A673 (cell line): ENCODE measurements at regions not wholly inside any gene's neighbourhood (a gene's known extent, or its start where the extent isn't known, plus 50 kb on each side); places are given as distances from the start of the nearest gene placed in this dataset.

Source experiments
- BruUV-seq: library from RNA; stranded (reverse); fragments of 400-500 nt; replicated peaks from 2 replicates; lab custom pipeline; 2021; lab: Mats Ljungman, UMichigan
- CTCF ChIA-PET: fragments of 300-600 bp; sonication (Branson Sonifier 250); formaldehyde crosslinking; loops from one replicate; lab custom pipeline; 2022; ENCODE audit warnings: antibody characterized with exemption; lab: Charles Lee
- POLR2A ChIA-PET: fragments of 300-600 bp; sonication (Branson Sonifier 250); formaldehyde crosslinking; loops from one replicate; lab custom pipeline; 2022; ENCODE audit warnings: antibody characterized with exemption; ENCODE audit not compliant: low non-redundant PET; lab: Charles Lee
- DNase-seq: peaks from one replicate; pipeline ENCODE4 v3.0.0-alpha.2; 2015; ENCODE audit warnings: low spot score
- H3K27ac ChIP-seq: fragments of 200-600 bp; sonication (generic); 2 replicates; pipeline ENCODE4 v1.5.1; 2016; ENCODE audit warnings: mixed run types, low read depth, mild to moderate bottlenecking, mixed read lengths, antibody characterized with exemption, low read length; ENCODE audit not compliant: poor library complexity, severe bottlenecking
- H3K27me3 ChIP-seq: fragments of 200-600 bp; sonication (generic); replicated peaks from 2 replicates; pipeline ENCODE4 v1.6.1; 2017; ENCODE audit warnings: mixed run types, low read depth, mild to moderate bottlenecking, mixed read lengths, antibody characterized with exemption, low read length; ENCODE audit not compliant: insufficient read depth, poor library complexity
- H3K36me3 ChIP-seq: fragments of 200-600 bp; sonication (generic); 2 replicates; pipeline ENCODE4 v1.6.1; 2016; ENCODE audit warnings: mixed run types, mild to moderate bottlenecking, mixed read lengths, antibody characterized with exemption, low read length; ENCODE audit not compliant: insufficient read depth, poor library complexity, severe bottlenecking
- H3K4me1 ChIP-seq: fragments of 200-600 bp; sonication (generic); 2 replicates; pipeline ENCODE4 v1.6.1; 2017; ENCODE audit warnings: mixed run types, mild to moderate bottlenecking, mixed read lengths, antibody characterized with exemption, low read length; ENCODE audit not compliant: insufficient read depth, poor library complexity, severe bottlenecking
- H3K4me3 ChIP-seq: fragments of 200-600 bp; sonication (generic); 2 replicates; pipeline ENCODE4 v1.5.1; 2016; ENCODE audit warnings: low read depth, mixed run types, mild to moderate bottlenecking, mixed read lengths, low read length; ENCODE audit not compliant: poor library complexity, severe bottlenecking
- H3K9me3 ChIP-seq: fragments of 200-600 bp; sonication (generic); 2 replicates; pipeline ENCODE4 v1.6.1; 2016; ENCODE audit warnings: mixed run types, low read depth, mild to moderate bottlenecking, mixed read lengths, antibody characterized with exemption, low read length; ENCODE audit not compliant: poor library complexity, severe bottlenecking
- EZH2 ChIP-seq: fragments of 200-600 bp; sonication (generic); IDR thresholded peaks from 2 replicates; pipeline ENCODE4 v1.6.1; 2017; ENCODE audit warnings: borderline replicate concordance, low read depth, mild to moderate bottlenecking, mixed read lengths, antibody characterized with exemption, low read length; ENCODE audit not compliant: poor library complexity, severe bottlenecking
- intact Hi-C: fragments of 100-400 bp; cut with micrococcal nuclease; formaldehyde crosslinking; loops from one replicate; pipeline ENCODE4 v1.10.0; 2022; ENCODE audit not compliant: unreplicated experiment
- TF ChIP-seq, protein P1 (sequence below): fragments of 300-800, 200-600 bp; sonication (generic); conservative IDR thresholded peaks from 2 replicates; pipeline ENCODE4 v1.5.1; 2017; ENCODE audit warnings: low read depth, mild to moderate bottlenecking, antibody characterized with exemption, low read length, moderate library complexity, mixed read lengths

GRCh38 chr16:66172463-66172862, 194.0 kb upstream of the CDH5 start:
- Histone ChIP-seq H3K4me1 (peaks cover 17% of the 10 kb centered on the region), H3K4me3 (no peak overlapping the region), H3K27ac (no peak overlapping the region), H3K36me3 (no peaks in the 10 kb centered on the region), H3K27me3 (no peaks in the 10 kb centered on the region), H3K9me3 (no peaks in the 10 kb centered on the region)
- TF ChIP-seq, protein P1, sequence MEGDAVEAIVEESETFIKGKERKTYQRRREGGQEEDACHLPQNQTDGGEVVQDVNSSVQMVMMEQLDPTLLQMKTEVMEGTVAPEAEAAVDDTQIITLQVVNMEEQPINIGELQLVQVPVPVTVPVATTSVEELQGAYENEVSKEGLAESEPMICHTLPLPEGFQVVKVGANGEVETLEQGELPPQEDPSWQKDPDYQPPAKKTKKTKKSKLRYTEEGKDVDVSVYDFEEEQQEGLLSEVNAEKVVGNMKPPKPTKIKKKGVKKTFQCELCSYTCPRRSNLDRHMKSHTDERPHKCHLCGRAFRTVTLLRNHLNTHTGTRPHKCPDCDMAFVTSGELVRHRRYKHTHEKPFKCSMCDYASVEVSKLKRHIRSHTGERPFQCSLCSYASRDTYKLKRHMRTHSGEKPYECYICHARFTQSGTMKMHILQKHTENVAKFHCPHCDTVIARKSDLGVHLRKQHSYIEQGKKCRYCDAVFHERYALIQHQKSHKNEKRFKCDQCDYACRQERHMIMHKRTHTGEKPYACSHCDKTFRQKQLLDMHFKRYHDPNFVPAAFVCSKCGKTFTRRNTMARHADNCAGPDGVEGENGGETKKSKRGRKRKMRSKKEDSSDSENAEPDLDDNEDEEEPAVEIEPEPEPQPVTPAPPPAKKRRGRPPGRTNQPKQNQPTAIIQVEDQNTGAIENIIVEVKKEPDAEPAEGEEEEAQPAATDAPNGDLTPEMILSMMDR: no peak
- TF ChIP-seq EZH2: no peak
- POLR2A ChIA-PET: no interaction called here
- no TSS peak for BruUV-seq
- DNase-seq: no peak
- CTCF ChIA-PET: no interaction called here
- intact Hi-C loops: no loop called here

GRCh38 chr16:66171578-66171977, 194.9 kb upstream of the CDH5 start:
- TF ChIP-seq, protein P1: no peak
- TF ChIP-seq EZH2: no peak
- no peaks in the 10 kb centered on the region for H3K36me3 ChIP-seq
- H3K27ac ChIP-seq: no peak overlapping the region
- no TSS peak for BruUV-seq
- H3K4me1 ChIP-seq: peaks cover 17% of the 10 kb centered on the region
- ChIA-PET CTCF (no interaction called here), POLR2A (no interaction called here)
- intact Hi-C loops: no loop called here
- no peak overlapping the region for H3K4me3 ChIP-seq
- H3K27me3 ChIP-seq: no peaks in the 10 kb centered on the region
- no peaks in the 10 kb centered on the region for H3K9me3 ChIP-seq
- DNase-seq: no peak

- CTCF ChIA-PET: no interaction called here
- H3K4me3 ChIP-seq: no peak overlapping the region
- H3K27me3 ChIP-seq: no peaks in the 10 kb centered on the region
- no peaks in the 10 kb centered on the region for H3K36me3 ChIP-seq
- H3K27ac ChIP-seq: no peak overlapping the region
- peaks cover 14% of the 10 kb centered on the region for H3K4me1 ChIP-seq
- TF ChIP-seq EZH2: no peak
- TF ChIP-seq, protein P1: no peak
- H3K9me3 ChIP-seq: no peaks in the 10 kb centered on the region
- no TSS peak for BruUV-seq
- intact Hi-C loops: no loop called here
- no peak for DNase-seq
- POLR2A ChIA-PET: no interaction called here
Measured at GRCh38 chr16:66170989-66171388, 195.5 kb upstream of the CDH5 start.
